SHP77 (cell line): ENCODE measurements at regions not wholly inside any gene's neighbourhood (a gene's known extent, or its start where the extent isn't known, plus 50 kb on each side); places are given as distances from the start of the nearest gene placed in this dataset.
A peak's percentile ranks its signal among the peaks of the same experiment; 100 is the strongest.
"Not testable (repeated sequence)": the region's sequence is repeated elsewhere in the genome, so short reads cannot be mapped to it uniquely, and the experiment has no call there.

ENCODE experiments used
- DNase-seq, 2 experiments: peaks; one replicate each; lab custom pipeline; 2025; lab: John Stamatoyannopoulos, UW

DNA sequence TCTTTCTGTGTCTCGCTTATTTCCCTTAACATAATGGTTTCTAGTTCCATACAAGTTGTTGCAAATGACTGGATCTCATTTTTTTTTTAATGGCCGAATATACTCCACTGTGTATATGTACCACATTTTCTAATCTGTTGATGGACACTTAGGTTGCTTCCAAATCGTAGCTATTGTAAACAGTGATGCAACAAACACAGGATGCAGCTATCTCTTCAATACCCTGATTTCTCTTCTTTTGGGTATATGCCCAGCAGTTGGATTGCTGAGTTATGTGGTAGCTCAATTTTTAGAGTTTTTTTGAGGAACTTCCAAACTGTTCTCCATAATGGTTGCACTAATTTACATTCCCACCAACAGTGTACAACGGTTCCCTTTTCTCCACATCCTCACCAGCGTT, 100.4 kb upstream of the CHORDC1 start:
- no peak for DNase-seq

DNA sequence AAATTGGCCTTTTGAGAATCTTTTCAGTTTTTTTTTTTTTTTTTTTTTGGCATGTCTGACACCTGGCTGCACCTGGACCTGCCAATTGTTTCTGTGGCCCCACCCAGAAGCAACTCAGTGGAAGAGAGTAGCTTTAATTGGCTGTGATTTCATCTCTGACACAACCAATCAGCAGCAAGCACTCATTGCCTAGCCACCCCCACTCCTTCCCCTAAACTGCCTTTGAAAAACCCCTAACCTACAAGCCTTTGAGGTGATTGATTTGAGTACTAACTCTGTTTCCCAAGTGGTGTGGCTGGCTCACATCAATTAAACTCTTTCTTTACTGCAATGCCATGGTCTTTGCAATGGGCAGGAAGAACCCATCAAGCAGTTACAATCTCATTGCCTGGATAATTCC, 98.2 kb upstream of the CHORDC1 start:
- no peak for DNase-seq

DNA sequence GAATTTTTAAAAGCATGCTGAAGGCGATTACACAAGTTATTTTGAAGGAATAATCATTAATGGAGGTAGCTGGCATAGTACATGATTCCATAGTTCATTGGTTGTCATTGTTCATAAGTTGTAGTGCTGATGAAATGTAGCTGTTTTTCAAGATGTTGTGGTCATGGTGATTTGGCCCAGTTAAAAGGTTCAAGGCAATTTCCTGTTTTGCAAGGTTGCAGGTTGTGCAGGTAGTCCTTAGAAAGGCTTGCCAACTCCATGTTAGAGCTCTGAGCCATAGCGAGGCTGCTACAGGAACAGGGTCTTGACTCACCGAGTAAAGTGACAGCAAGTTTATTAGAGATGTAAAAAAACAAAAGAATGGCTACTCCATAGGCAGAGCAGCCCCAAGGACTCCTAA, 95.8 kb upstream of the CHORDC1 start:
- DNase-seq = no peak

DNA sequence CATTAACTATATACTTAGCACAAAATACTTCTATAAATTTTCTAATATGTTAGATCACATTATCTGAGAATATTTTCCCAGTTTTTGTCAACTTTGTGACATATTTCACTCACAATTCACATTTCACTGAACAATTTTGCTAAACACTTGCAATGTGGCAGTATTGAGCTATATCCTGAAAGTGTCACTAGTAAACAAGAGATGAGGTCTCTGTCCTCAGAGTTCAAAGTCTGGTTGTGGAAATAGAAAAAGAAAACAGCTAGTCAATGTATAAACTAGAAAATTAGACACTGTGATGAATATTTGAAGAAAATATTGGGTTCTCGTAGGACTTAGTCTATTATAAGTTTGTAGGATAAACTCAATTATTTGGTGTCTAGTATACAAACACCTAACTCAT, 87.4 kb upstream of the CHORDC1 start:
- DNase-seq = no peak

DNA sequence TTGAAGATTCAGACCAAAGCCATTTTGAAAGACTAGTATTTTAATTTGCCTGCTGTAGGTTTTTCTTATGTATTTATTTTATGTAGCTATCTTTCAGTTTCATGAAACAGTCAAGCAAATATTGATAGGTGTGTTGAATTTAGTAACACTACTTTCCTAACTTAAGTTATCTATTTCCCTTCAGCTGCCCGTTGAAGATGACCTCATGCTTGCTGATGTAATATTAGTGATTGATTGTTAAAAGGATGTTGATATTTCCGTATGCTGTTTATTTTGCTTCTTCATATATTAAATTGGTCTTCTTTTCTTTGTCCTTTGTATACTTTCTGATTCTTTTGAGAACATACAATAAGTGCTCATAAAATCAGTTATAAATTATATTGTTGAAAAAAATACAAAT, 86.8 kb upstream of the CHORDC1 start:
- DNase-seq = no peak

DNA sequence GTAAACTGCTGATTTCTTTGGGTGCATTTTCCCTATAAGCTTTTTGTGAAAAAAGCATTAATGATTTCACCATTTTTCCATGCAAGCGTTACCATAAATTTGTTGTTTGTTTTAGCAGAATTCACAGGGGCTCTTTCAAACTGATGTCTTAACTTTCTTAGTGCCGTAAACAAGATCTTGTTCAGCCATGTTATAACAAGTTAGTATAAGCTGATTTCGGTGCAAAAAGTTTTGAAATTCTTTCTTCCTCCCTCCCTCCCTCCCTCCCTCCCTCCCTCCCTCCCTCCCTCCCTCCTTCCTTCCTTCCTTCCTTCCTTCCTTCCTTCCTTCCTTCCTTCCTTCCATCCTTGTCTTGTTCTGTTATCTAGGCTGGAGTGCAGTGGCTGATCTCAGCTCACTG, 71.7 kb upstream of the CHORDC1 start:
- no peak for DNase-seq

DNA sequence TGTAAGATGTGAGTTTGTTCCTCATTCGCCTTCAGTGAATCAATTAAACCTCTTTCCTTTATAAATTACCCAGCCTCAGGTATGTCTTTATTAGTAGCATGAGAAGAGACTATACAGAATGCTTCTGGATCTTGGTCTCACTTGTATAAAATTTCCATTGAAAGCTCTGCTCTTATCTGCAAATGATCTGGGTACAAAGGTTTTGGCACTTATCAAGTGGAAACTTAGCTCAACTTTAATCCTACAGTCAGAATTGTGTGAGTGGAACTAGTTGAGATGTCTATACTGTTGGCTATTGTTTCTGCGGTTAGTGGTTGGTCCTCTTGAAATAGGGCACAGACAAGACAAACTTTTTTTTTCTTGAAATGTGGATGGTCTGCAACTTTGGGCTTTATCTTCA, 71.2 kb upstream of the CHORDC1 start:
- no peak for DNase-seq

DNA sequence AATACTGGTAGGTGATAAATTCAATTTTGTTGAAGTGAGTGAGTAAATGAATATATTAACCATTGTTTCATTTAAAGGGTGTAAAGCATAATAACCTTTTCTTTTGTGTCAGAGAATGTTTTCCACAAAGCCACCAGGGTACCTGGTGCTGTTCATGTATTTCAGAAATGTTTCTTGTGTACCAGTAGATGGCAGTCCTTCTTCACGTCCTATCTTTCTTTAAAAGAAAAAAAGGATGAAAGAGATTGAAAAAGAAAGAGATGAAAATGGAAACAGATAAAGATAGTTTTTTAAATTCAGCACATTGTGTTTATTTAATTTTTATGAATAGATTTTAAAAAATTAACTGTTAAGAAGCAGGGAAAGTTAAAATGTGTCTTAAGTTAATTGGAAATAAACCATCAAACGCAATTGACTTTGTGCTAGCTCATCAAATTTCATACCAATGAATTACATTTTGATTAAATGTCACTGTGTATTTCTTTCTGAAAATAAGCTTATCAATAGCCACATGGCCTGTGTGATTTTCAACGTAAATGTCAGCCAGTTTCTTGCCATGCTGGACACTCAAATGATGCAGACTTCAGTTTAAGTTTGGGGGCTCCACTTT, 65.5 kb upstream of the CHORDC1 start:
- DNase-seq = peak; percentile 37 to 53

DNA sequence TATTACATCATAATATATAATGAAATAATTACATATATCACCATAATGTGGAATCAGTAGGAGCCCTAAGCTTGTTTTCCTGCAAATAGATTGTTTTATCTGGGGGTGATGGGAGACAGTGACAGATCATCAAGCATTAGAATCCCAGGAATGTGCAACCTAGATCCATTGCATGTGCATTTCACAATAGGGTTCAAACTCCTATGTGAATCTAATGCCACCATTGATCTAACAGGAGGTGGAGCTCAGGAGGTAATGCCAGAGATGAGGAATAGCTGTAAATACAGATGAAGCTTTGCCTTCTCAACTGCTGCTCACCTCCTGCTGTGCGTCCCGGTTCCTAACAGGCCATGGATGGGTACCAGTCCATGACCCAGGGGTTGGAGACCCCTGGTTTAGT, 63.8 kb upstream of the CHORDC1 start:
- no peak for DNase-seq

DNA sequence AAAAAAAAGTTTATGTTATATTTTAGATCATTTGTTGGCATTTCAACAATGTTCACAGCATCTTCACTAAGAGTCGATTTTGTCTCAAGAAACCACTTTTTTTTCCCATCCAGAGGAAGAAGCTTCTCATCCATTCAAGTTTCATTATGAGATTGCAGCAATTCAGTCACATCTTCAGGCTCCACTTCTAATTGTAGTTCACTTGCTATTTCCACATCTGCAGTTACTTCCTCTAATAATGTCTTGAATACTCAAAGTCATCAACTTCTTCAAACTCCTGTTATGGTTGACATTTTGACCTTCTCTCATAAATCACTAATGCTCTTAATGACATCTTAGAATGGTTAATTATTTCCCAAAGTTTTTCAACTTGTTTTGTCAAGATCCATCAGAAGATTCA, 61.3 kb upstream of the CHORDC1 start:
- no peak for DNase-seq

DNA sequence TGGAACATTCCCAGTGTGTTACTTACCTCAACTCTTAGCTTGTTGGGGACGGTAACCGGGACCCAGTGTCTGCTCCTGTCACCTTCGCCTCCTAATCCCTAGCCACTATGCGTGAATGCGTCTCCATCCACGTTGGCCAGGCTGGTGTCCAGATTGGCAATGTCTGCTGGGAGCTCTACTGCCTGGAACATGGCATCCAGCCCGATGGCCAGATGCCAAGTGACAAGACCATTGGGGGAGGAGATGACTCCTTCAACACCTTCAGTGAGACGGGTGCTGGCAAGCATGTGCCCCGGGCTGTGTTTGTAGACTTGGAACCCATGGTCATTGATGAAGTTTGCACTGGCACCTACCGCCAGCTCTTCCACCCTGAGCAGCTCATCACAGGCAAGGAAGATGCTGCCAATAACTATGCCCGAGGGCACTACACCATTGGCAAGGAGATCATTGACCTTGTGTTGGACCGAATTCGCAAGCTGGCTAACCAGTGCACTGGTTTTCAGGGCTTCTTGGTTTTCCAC, 59.8 kb upstream of the CHORDC1 start:
- DNase-seq = not testable (repeated sequence)

DNA sequence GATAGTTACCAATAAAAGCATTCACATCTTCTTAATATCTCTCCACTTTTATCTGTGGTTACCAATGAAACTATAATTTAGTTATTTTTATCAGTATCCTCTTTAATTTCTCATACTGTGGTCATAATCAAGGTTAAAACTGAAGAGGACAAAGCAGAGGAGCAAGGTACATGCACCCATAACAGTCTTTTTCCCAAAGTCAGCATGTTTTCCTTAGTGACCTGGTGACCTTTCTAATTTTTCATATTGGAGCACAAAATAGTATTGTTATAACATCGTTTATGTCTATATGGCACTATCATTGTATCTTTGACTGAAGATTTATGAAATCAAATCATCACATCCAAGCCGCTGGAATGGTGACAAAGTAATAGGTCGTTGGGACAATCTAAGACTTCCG, 51.5 kb upstream of the CHORDC1 start:
- no peak for DNase-seq
